Gastroesophageal sphincter (tissue), 3 donors: ENCODE measurements at regions not wholly inside any gene's neighbourhood (a gene's known extent, or its start where the extent isn't known, plus 50 kb on each side); places are given as distances from the start of the nearest gene placed in this dataset.

Source experiments
- POLR2AphosphoS5 ChIP-seq: sonication (generic); formaldehyde crosslinking; IDR thresholded peaks from one replicate; pipeline ENCODE4 v1.6.1; 2017; ENCODE audit warnings: antibody characterized with exemption
- TF ChIP-seq, protein P1 (sequence below), 4 experiments: fragments of 200-600 bp in 2 of 4; fragments of 450-650 bp in 2 of 4; sonication (generic) in 1 of 4; IDR thresholded peaks; one replicate each; pipeline ENCODE4 v1.5.1; 2017 to 2019; ENCODE audit warnings: antibody characterized with exemption in 4 of 4, mild to moderate bottlenecking in 2 of 4, moderate library complexity in 2 of 4

DNA sequence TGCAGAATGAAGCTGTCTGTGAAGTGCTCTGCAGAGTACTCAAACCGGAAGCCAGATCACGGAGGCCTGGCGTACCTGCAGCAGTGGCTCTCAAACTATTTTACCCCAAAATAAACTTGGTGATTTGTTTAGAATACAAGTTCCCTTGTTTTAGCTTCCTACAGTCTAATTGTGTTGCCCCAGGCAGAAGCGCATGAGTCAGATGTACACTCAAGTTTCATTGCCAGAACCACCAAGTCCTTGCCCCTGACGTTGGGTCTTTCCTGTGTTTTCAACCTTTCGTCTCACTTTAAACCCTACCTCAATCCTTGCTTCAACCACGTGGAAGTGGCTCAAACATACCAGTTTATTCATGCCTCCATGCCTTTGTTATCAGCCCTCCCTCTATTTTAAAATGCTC, 66.2 kb upstream of the SLC7A11 start:
- TF ChIP-seq, protein P1, sequence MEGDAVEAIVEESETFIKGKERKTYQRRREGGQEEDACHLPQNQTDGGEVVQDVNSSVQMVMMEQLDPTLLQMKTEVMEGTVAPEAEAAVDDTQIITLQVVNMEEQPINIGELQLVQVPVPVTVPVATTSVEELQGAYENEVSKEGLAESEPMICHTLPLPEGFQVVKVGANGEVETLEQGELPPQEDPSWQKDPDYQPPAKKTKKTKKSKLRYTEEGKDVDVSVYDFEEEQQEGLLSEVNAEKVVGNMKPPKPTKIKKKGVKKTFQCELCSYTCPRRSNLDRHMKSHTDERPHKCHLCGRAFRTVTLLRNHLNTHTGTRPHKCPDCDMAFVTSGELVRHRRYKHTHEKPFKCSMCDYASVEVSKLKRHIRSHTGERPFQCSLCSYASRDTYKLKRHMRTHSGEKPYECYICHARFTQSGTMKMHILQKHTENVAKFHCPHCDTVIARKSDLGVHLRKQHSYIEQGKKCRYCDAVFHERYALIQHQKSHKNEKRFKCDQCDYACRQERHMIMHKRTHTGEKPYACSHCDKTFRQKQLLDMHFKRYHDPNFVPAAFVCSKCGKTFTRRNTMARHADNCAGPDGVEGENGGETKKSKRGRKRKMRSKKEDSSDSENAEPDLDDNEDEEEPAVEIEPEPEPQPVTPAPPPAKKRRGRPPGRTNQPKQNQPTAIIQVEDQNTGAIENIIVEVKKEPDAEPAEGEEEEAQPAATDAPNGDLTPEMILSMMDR (IDR thresholded peaks at IDR 0.05) = no peak
- TF ChIP-seq POLR2AphosphoS5 = no peak
